ENCODE measurements at regions not wholly inside any gene's neighbourhood (a gene's known extent, or its start where the extent isn't known, plus 50 kb on each side); places are given as distances from the start of the nearest gene placed in this dataset.

DNA sequence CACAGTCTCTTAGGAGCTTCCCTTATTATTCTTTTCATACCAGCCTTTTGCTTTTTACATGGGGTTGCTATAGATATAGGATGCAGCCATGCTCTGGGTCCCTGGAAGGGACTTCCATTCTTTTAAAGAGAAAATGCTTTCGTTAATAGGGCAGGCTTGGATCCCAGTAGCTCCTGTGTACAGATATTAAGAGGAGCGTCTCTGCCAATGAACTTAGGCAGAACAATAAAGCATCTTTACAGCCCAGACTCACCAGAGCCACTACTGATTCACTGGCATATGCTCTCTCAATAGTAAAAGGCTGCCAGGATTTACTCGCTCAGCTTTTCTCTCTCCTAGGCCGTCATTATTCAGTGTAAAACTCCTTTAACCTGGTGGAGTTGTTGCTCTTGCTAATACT is 1385.4 kb upstream of the PIK3C3 start:
- TF ChIP-seq, protein P1, sequence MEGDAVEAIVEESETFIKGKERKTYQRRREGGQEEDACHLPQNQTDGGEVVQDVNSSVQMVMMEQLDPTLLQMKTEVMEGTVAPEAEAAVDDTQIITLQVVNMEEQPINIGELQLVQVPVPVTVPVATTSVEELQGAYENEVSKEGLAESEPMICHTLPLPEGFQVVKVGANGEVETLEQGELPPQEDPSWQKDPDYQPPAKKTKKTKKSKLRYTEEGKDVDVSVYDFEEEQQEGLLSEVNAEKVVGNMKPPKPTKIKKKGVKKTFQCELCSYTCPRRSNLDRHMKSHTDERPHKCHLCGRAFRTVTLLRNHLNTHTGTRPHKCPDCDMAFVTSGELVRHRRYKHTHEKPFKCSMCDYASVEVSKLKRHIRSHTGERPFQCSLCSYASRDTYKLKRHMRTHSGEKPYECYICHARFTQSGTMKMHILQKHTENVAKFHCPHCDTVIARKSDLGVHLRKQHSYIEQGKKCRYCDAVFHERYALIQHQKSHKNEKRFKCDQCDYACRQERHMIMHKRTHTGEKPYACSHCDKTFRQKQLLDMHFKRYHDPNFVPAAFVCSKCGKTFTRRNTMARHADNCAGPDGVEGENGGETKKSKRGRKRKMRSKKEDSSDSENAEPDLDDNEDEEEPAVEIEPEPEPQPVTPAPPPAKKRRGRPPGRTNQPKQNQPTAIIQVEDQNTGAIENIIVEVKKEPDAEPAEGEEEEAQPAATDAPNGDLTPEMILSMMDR (IDR thresholded peaks at IDR 0.05; ENCODE audit: low read length): no peak
- no peak for TF ChIP-seq EZH2 (IDR thresholded peaks at IDR 0.05; ENCODE audit: borderline replicate concordance, low read length)
